Endothelial cell of umbilical vein (primary cell): ENCODE measurements at regions not wholly inside any gene's neighbourhood (a gene's known extent, or its start where the extent isn't known, plus 50 kb on each side); places are given as distances from the start of the nearest gene placed in this dataset.

Source experiments
- BruUV-seq: library from RNA; stranded (reverse); fragments of 400-500 nt; replicated peaks from 2 replicates; lab custom pipeline; 2021; lab: Mats Ljungman, UMichigan
- CTCF ChIA-PET: fragments of 300-600, 350-600 bp; sonication (Branson Sonifier 250); formaldehyde crosslinking; loops from one replicate; lab custom pipeline; 2021; ENCODE audit warnings: antibody characterized with exemption, inconsistent platforms; lab: Charles Lee
- POLR2A ChIA-PET: fragments of 300-600, 350-600 bp; sonication (Branson Sonifier 250); formaldehyde crosslinking; loops from one replicate; lab custom pipeline; 2021; ENCODE audit warnings: antibody characterized with exemption, inconsistent platforms; lab: Charles Lee
- DNase-seq: peaks from one replicate; pipeline ENCODE4 v3.0.0-alpha.2; 2011; ENCODE audit warnings: low read depth, low spot score
- FAIRE-seq: peaks from 2 replicates; lab custom pipeline; 2011; peaks lifted over from hg19 to GRCh38; lab: Jason Lieb, UNC
- H2AFZ ChIP-seq: 2 replicates; pipeline ENCODE4 v1.6.0; 2012; ENCODE audit warnings: low read depth, low read length, control low read depth, inconsistent platforms
- H3K27ac ChIP-seq: 2 replicates; pipeline ENCODE4 v1.5.1; 2011; ENCODE audit warnings: low read depth, mild to moderate bottlenecking, control low read depth, low read length, moderate library complexity; ENCODE audit not compliant: insufficient read depth
- H3K27me3 ChIP-seq, 2 experiments: 2 replicates each; pipeline versions ENCODE4 v1.6.0 to v1.6.1; 2011; ENCODE audit warnings: low read length in 2 of 2, mixed read lengths in 1 of 2; ENCODE audit not compliant: control insufficient read depth in 2 of 2, insufficient read depth in 2 of 2
- H3K36me3 ChIP-seq, 2 experiments: 2 replicates in 1 of 2; 3 replicates in 1 of 2; pipeline ENCODE4 v1.5.1; 2011; ENCODE audit warnings: low read length in 2 of 2, mild to moderate bottlenecking in 1 of 2, moderate library complexity in 1 of 2; ENCODE audit not compliant: control insufficient read depth in 2 of 2, insufficient read depth in 2 of 2; ENCODE audit errors: extremely low read depth in 1 of 2
- H3K4me1 ChIP-seq: 3 replicates; pipeline ENCODE4 v1.5.1; 2011; ENCODE audit warnings: mild to moderate bottlenecking, low read length; ENCODE audit not compliant: control insufficient read depth, insufficient read depth; ENCODE audit errors: extremely low read depth
- H3K4me2 ChIP-seq: 2 replicates; pipeline ENCODE4 v1.6.1; 2011; ENCODE audit warnings: low read length, control low read depth, mixed read lengths; ENCODE audit not compliant: insufficient read depth
- H3K4me3 ChIP-seq, 3 experiments: fragments of 200-600 bp in 1 of 3; sonication (generic), shearing (Covaris generic) in 1 of 3; replicated peaks in 1 of 3; 2 replicates each; pipeline ENCODE4 v1.5.1; 2011 to 2016; ENCODE audit warnings: control low read depth in 3 of 3, low read length in 3 of 3, mild to moderate bottlenecking in 2 of 3, inconsistent platforms in 1 of 3, low read depth in 1 of 3, moderate library complexity in 1 of 3; ENCODE audit not compliant: insufficient read depth in 1 of 3
- H3K79me2 ChIP-seq: 2 replicates; pipeline ENCODE4 v1.6.0; 2012; ENCODE audit warnings: low read length, inconsistent platforms; ENCODE audit not compliant: control insufficient read depth, insufficient read depth
- H3K9ac ChIP-seq: replicated peaks from 2 replicates; pipeline ENCODE3; 2011; ENCODE audit warnings: low read length, control low read depth; ENCODE audit not compliant: insufficient read depth; ENCODE audit errors: extremely low read depth
- H3K9me1 ChIP-seq: replicated peaks from 3 replicates; pipeline ENCODE4 v1.6.0; 2011; ENCODE audit warnings: mild to moderate bottlenecking, low read length; ENCODE audit not compliant: control insufficient read depth, insufficient read depth; ENCODE audit errors: extremely low read depth
- H3K9me3 ChIP-seq: replicated peaks from 2 replicates; pipeline ENCODE4 v1.5.1; 2012; ENCODE audit warnings: low read length, inconsistent platforms; ENCODE audit not compliant: control insufficient read depth, insufficient read depth
- H4K20me1 ChIP-seq: replicated peaks from 2 replicates; pipeline ENCODE3; 2011; ENCODE audit warnings: mild to moderate bottlenecking, low read length; ENCODE audit not compliant: control insufficient read depth, insufficient read depth; ENCODE audit errors: extremely low read depth
- EZH2 ChIP-seq: IDR thresholded peaks from 2 replicates; pipeline ENCODE4 v1.6.1; 2012; ENCODE audit warnings: borderline replicate concordance, low read depth, mild to moderate bottlenecking, moderate library complexity, low read length, inconsistent platforms; ENCODE audit not compliant: severe bottlenecking
- FOS ChIP-seq: IDR thresholded peaks from 2 replicates; pipeline ENCODE4 v1.6.1; 2011; ENCODE audit warnings: mild to moderate bottlenecking, low read length, moderate library complexity, borderline replicate concordance; ENCODE audit not compliant: insufficient read depth
- GATA2 ChIP-seq: IDR thresholded peaks from 2 replicates; pipeline ENCODE4 v1.7.0; 2011; ENCODE audit warnings: low read depth, mild to moderate bottlenecking, moderate library complexity, mixed read lengths, low read length; ENCODE audit not compliant: insufficient read length, insufficient read depth
- JUN ChIP-seq: IDR thresholded peaks from 2 replicates; pipeline ENCODE4 v1.6.1; 2011; ENCODE audit warnings: borderline replicate concordance, low read depth; ENCODE audit not compliant: insufficient read length, insufficient read depth
- MYC ChIP-seq: IDR thresholded peaks from one replicate; pipeline ENCODE4 v1.6.1; 2011; ENCODE audit warnings: mild to moderate bottlenecking, low read depth, low read length
- POLR2A ChIP-seq: IDR thresholded peaks from 2 replicates; pipeline ENCODE4 v1.6.1; 2012; ENCODE audit warnings: low read depth, mild to moderate bottlenecking, control low read depth, low read length
- POLR2AphosphoS5 ChIP-seq: IDR thresholded peaks from 2 replicates; pipeline ENCODE4 v1.6.1; 2012; ENCODE audit warnings: low read depth, mild to moderate bottlenecking, control low read depth, low read length, moderate library complexity; ENCODE audit not compliant: insufficient read depth
- dilution Hi-C: fragments of 300-500 bp; cut with MboI; formaldehyde crosslinking; loops from one replicate; pipeline ENCODE4 v1.15.0; 2019; ENCODE audit warnings: low sequenced_read_pairs; ENCODE audit not compliant: extremely low pct_ligation_motif_present
- intact Hi-C: fragments of 100-400 bp; cut with micrococcal nuclease; formaldehyde crosslinking; loops from one replicate; pipeline ENCODE4 v1.10.0; 2022
- TF ChIP-seq, protein P1 (sequence below), 2 donors: IDR thresholded peaks; 1 replicate in 1 of 2; 2 replicates in 1 of 2; pipeline ENCODE4 v1.5.1; 2011; ENCODE audit warnings: low read length in 2 of 2, mild to moderate bottlenecking in 2 of 2, moderate library complexity in 2 of 2, control low read depth in 1 of 2, inconsistent platforms in 1 of 2, low read depth in 1 of 2; ENCODE audit not compliant: insufficient read depth in 1 of 2; ENCODE audit errors: extremely low read depth in 1 of 2
- TF ChIP-seq, protein P2 (sequence below): IDR thresholded peaks from 2 replicates; pipeline ENCODE4 v1.6.1; 2011; ENCODE audit not compliant: insufficient read depth, insufficient read length

- no peak overlapping the region for H3K4me2 ChIP-seq
Measured at GRCh38 chr10:91103384-91104192, 116.9 kb upstream of the PCGF5 start.

More at GRCh38 chr10:91103384-91104192, 116.9 kb upstream of the PCGF5 start:
- no TSS peak for BruUV-seq
- CTCF ChIA-PET = interaction anchor here (1.1 kb wide), 1 partner anchor 15 kb away, joined by 3 read pairs; no protein-coding TSS in a partner anchor
- H3K79me2 ChIP-seq = no peaks in the 10 kb centered on the region
- no peaks in the 10 kb centered on the region for H3K9me1 ChIP-seq
- POLR2A ChIA-PET = no interaction called here
- peaks cover 3 to 6% of the 10 kb centered on the region in 2 experiments for H3K27me3 ChIP-seq
- H3K27ac ChIP-seq = no peak overlapping the region
- dilution Hi-C loops = no loop called here
- H4K20me1 ChIP-seq = no peaks in the 10 kb centered on the region
- no peak overlapping the region for H3K9ac ChIP-seq
- TF ChIP-seq EZH2 = no peak
- no peak for TF ChIP-seq JUN
- TF ChIP-seq POLR2AphosphoS5 = no peak
- no peak for TF ChIP-seq MYC
- TF ChIP-seq, protein P1, sequence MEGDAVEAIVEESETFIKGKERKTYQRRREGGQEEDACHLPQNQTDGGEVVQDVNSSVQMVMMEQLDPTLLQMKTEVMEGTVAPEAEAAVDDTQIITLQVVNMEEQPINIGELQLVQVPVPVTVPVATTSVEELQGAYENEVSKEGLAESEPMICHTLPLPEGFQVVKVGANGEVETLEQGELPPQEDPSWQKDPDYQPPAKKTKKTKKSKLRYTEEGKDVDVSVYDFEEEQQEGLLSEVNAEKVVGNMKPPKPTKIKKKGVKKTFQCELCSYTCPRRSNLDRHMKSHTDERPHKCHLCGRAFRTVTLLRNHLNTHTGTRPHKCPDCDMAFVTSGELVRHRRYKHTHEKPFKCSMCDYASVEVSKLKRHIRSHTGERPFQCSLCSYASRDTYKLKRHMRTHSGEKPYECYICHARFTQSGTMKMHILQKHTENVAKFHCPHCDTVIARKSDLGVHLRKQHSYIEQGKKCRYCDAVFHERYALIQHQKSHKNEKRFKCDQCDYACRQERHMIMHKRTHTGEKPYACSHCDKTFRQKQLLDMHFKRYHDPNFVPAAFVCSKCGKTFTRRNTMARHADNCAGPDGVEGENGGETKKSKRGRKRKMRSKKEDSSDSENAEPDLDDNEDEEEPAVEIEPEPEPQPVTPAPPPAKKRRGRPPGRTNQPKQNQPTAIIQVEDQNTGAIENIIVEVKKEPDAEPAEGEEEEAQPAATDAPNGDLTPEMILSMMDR (IDR thresholded peaks at IDR 0.05; ENCODE audit: extremely low read depth in 1 of 2, insufficient read depth in 1 of 2, low read depth in 1 of 2, low read length in 2 of 2) = no peak
- TF ChIP-seq, protein P2, sequence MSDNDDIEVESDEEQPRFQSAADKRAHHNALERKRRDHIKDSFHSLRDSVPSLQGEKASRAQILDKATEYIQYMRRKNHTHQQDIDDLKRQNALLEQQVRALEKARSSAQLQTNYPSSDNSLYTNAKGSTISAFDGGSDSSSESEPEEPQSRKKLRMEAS = no peak
- TF ChIP-seq GATA2 = no peak
- no peak for TF ChIP-seq FOS
- no peak for TF ChIP-seq POLR2A
- no peak for DNase-seq
- H3K9me3 ChIP-seq = no peaks in the 10 kb centered on the region
- H2AFZ ChIP-seq = no peak overlapping the region
- FAIRE-seq = no peak
- no peak overlapping the region for H3K4me3 ChIP-seq
- H3K36me3 ChIP-seq = no peaks in the 10 kb centered on the region
- intact Hi-C loops = no loop called here
- H3K4me1 ChIP-seq = no peaks in the 10 kb centered on the region
